NT2/D1 (cell line): ENCODE measurements at regions not wholly inside any gene's neighbourhood (a gene's known extent, or its start where the extent isn't known, plus 50 kb on each side); places are given as distances from the start of the nearest gene placed in this dataset.

Source experiments
- DNase-seq: peaks from one replicate; pipeline ENCODE4 v3.0.0-alpha.2; 2011; ENCODE audit warnings: low read depth, low spot score
- H3K27me3 ChIP-seq: 2 replicates; pipeline ENCODE4 v1.6.0; 2011; ENCODE audit warnings: mild to moderate bottlenecking; ENCODE audit not compliant: insufficient read length, insufficient read depth
- H3K36me3 ChIP-seq: 2 replicates; pipeline ENCODE4 v1.6.1; 2011; ENCODE audit warnings: mild to moderate bottlenecking, low read length, mixed read lengths; ENCODE audit not compliant: insufficient read depth, insufficient read length
- H3K4me1 ChIP-seq: 2 replicates; pipeline ENCODE4 v1.5.1; 2011; ENCODE audit not compliant: insufficient read depth, insufficient read length
- H3K4me3 ChIP-seq: 2 replicates; pipeline ENCODE4 v1.5.1; 2011; ENCODE audit warnings: low read depth; ENCODE audit not compliant: insufficient read length
- H3K9ac ChIP-seq: 2 replicates; pipeline ENCODE4 v1.6.0; 2011; ENCODE audit warnings: low read depth; ENCODE audit not compliant: insufficient read length
- H3K9me3 ChIP-seq: 2 replicates; pipeline ENCODE4 v1.5.1; 2011; ENCODE audit warnings: mild to moderate bottlenecking, low read length; ENCODE audit not compliant: insufficient read depth
- SUZ12 ChIP-seq: IDR thresholded peaks from 2 replicates; pipeline ENCODE4 v1.6.1; 2011; ENCODE audit not compliant: insufficient read length, insufficient read depth; ENCODE audit errors: extremely low read depth
- YY1 ChIP-seq: IDR thresholded peaks from 2 replicates; pipeline ENCODE4 v1.6.1; 2011; ENCODE audit not compliant: insufficient read length, insufficient read depth
- ZNF274 ChIP-seq: IDR thresholded peaks from 2 replicates; pipeline ENCODE4 v1.6.1; 2011; ENCODE audit warnings: mild to moderate bottlenecking, low read depth, low read length

DNA sequence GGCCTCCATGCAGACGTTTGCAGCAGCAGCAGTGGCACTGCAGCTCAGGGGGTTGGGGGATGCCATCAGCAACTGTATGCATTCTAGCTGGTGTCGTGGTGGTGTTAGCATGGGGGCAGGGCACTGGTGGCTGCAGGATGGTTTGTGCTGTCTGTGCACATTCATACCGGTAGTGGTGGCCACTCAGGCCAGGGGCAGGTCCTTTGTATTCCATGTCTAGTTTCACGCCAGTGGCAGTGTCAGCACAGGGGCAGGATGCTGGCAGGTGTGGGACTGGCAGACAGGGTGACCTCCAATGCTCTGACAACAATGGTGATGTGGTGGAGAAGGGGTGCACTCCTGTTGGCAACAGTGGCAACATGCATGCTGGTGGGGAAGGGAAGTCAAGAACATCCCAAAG, 194.2 kb upstream of the LRRC7 start:
- Histone ChIP-seq H3K4me3 (no peak overlapping the region), H3K27me3 (no peaks in the 10 kb centered on the region), H3K9me3 (no peaks in the 10 kb centered on the region), H3K4me1 (no peaks in the 10 kb centered on the region), H3K9ac (no peak overlapping the region), H3K36me3 (no peaks in the 10 kb centered on the region)
- TF ChIP-seq SUZ12: no peak
- no peak for TF ChIP-seq ZNF274
- TF ChIP-seq YY1: no peak
- DNase-seq: no peak

GRCh38 chr1:69376408-69376807, 191.3 kb upstream of the LRRC7 start:
- no peaks in the 10 kb centered on the region for H3K27me3 ChIP-seq
- no peaks in the 10 kb centered on the region for H3K9me3 ChIP-seq
- no peaks in the 10 kb centered on the region for H3K4me1 ChIP-seq
- H3K4me3 ChIP-seq: no peak overlapping the region
- no peak for TF ChIP-seq SUZ12
- TF ChIP-seq ZNF274: no peak
- TF ChIP-seq YY1: no peak
- no peak overlapping the region for H3K9ac ChIP-seq
- DNase-seq: no peak
- no peaks in the 10 kb centered on the region for H3K36me3 ChIP-seq

DNA sequence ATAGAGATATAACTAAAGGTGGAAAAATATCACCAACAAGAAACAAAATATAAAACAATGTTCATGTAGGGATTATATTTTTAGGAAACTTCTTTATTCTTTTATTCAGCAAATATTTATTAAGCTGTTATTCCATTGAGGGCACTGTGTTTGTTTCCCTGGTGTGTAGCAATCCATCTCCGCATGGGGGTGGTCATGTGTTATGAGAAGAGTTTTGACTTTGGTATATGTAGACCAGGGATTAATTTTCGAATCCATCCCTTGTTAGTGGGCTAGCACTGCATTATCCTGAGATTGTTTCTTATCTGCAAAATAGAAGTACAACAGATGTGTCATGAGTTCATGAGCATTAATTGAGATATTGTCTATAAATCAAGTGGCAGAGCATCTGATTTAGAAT, 190.2 kb upstream of the LRRC7 start:
- Histone ChIP-seq H3K27me3 (no peaks in the 10 kb centered on the region), H3K9ac (no peak overlapping the region), H3K4me1 (no peaks in the 10 kb centered on the region), H3K36me3 (no peaks in the 10 kb centered on the region), H3K9me3 (no peaks in the 10 kb centered on the region), H3K4me3 (no peak overlapping the region)
- TF ChIP-seq YY1: no peak
- TF ChIP-seq SUZ12: no peak
- no peak for TF ChIP-seq ZNF274
- no peak for DNase-seq

GRCh38 chr1:69388044-69388443, 179.7 kb upstream of the LRRC7 start:
- no peaks in the 10 kb centered on the region for H3K9me3 ChIP-seq
- no peaks in the 10 kb centered on the region for H3K36me3 ChIP-seq
- H3K4me1 ChIP-seq: no peaks in the 10 kb centered on the region
- no peaks in the 10 kb centered on the region for H3K27me3 ChIP-seq
- TF ChIP-seq SUZ12 (no peak), ZNF274 (no peak), YY1 (no peak)
- no peak overlapping the region for H3K4me3 ChIP-seq
- no peak overlapping the region for H3K9ac ChIP-seq
- no peak for DNase-seq

DNA sequence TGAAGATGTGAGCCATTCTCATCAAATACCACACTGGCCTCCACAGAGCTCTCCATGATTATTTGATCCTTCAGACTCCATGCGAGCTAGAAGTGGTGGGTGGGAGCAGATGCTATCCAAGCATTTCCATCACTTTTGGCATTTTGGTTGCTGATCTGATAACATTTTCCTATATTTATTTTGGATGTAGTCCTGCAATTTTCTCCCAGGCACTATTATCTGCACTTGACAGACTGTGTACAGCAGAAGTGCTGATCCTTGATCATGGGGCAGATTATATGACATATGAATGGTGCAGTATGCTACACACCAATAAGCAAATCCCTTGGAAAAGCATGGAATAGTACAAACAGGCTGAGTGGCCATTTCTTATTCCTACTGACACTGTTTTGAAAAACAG, 167.6 kb upstream of the LRRC7 start:
- no peak for TF ChIP-seq ZNF274
- TF ChIP-seq SUZ12: no peak
- TF ChIP-seq YY1: no peak
- Histone ChIP-seq H3K4me3 (no peak overlapping the region), H3K27me3 (no peaks in the 10 kb centered on the region), H3K9me3 (peaks cover 10% of the 10 kb centered on the region), H3K9ac (no peak overlapping the region), H3K36me3 (no peaks in the 10 kb centered on the region), H3K4me1 (no peaks in the 10 kb centered on the region)
- no peak for DNase-seq

- no peaks in the 10 kb centered on the region for H3K9me3 ChIP-seq
- no peak for DNase-seq
These were observed 165.8 kb upstream of the LRRC7 start for GRCh38 chr1:69401879-69402278.

GRCh38 chr1:69403756-69404320, 163.9 kb upstream of the LRRC7 start:
- DNase-seq: no peak
- H3K9ac ChIP-seq: no peak overlapping the region
- H3K36me3 ChIP-seq: no peaks in the 10 kb centered on the region
- TF ChIP-seq YY1 (no peak), ZNF274 (no peak), SUZ12 (no peak)
- H3K4me1 ChIP-seq: no peaks in the 10 kb centered on the region
- no peaks in the 10 kb centered on the region for H3K9me3 ChIP-seq
- no peaks in the 10 kb centered on the region for H3K27me3 ChIP-seq
- H3K4me3 ChIP-seq: no peak overlapping the region

More at GRCh38 chr1:69401879-69402278, 165.8 kb upstream of the LRRC7 start:
- Histone ChIP-seq H3K27me3 (no peaks in the 10 kb centered on the region), H3K36me3 (no peaks in the 10 kb centered on the region), H3K4me3 (no peak overlapping the region), H3K4me1 (no peaks in the 10 kb centered on the region), H3K9ac (no peak overlapping the region)
- TF ChIP-seq ZNF274: no peak
- no peak for TF ChIP-seq YY1
- TF ChIP-seq SUZ12: no peak

- H3K4me3 ChIP-seq: no peak overlapping the region
- no peaks in the 10 kb centered on the region for H3K4me1 ChIP-seq
- H3K36me3 ChIP-seq: no peaks in the 10 kb centered on the region
- TF ChIP-seq SUZ12: no peak
- no peak for TF ChIP-seq ZNF274
- no peak for TF ChIP-seq YY1
- H3K9ac ChIP-seq: no peak overlapping the region
- no peaks in the 10 kb centered on the region for H3K9me3 ChIP-seq
- no peak for DNase-seq
- H3K27me3 ChIP-seq: no peaks in the 10 kb centered on the region
These were observed 163.2 kb upstream of the LRRC7 start for GRCh38 chr1:69404486-69404885.
